GM23338 (cell line): ENCODE measurements at regions not wholly inside any gene's neighbourhood (a gene's known extent, or its start where the extent isn't known, plus 50 kb on each side); places are given as distances from the start of the nearest gene placed in this dataset.

ENCODE experiments used
- ATAC-seq: fragments of 200-7000 bp; cut with Tn5 transposase; 3 replicates; pipeline ENCODE4 v1.9.1; 2020
- DNase-seq: peaks from one replicate; pipeline ENCODE4 v3.0.0-alpha.2; 2015; ENCODE audit warnings: low spot score
- H2AFZ ChIP-seq: fragments of 200-600 bp; sonication (generic); 2 replicates; pipeline ENCODE4 v1.8.0; 2016; ENCODE audit warnings: antibody characterized with exemption, mild to moderate bottlenecking, moderate library complexity
- H3F3A ChIP-seq: fragments of 200-600 bp; sonication (generic); replicated peaks from 2 replicates; pipeline ENCODE4 v1.8.0; 2017; ENCODE audit warnings: antibody characterized with exemption, mixed run types, low read depth
- H3K27ac ChIP-seq: fragments of 200-600 bp; sonication (generic); 2 replicates; pipeline ENCODE4 v1.6.1; 2016; ENCODE audit warnings: low read depth
- H3K27me3 ChIP-seq: fragments of 200-600 bp; sonication (generic); 2 replicates; pipeline ENCODE4 v1.8.0; 2016; ENCODE audit warnings: mild to moderate bottlenecking, mixed run types, moderate library complexity; ENCODE audit not compliant: insufficient read depth
- H3K36me3 ChIP-seq: fragments of 200-600 bp; sonication (generic); 2 replicates; pipeline ENCODE4 v1.8.0; 2016; ENCODE audit warnings: mild to moderate bottlenecking; ENCODE audit not compliant: insufficient read depth
- H3K4me1 ChIP-seq: fragments of 200-600 bp; sonication (generic); 2 replicates; pipeline ENCODE4 v1.8.0; 2016; ENCODE audit warnings: mild to moderate bottlenecking, moderate library complexity; ENCODE audit not compliant: insufficient read depth
- H3K4me2 ChIP-seq: fragments of 200-600 bp; sonication (generic); 2 replicates; pipeline ENCODE4 v1.7.1; 2017; ENCODE audit warnings: mixed run types
- H3K4me3 ChIP-seq: fragments of 200-600 bp; sonication (generic); 2 replicates; pipeline ENCODE4 v1.6.1; 2016; ENCODE audit warnings: mixed run types
- H3K79me2 ChIP-seq: fragments of 200-600 bp; sonication (generic); replicated peaks from 2 replicates; pipeline ENCODE4 v1.8.0; 2017; ENCODE audit warnings: mild to moderate bottlenecking; ENCODE audit not compliant: insufficient read depth
- H3K9me2 ChIP-seq: fragments of 200-600 bp; sonication (generic); 2 replicates; pipeline ENCODE4 v1.8.0; 2017; ENCODE audit not compliant: insufficient read depth
- H4K20me1 ChIP-seq: fragments of 200-600 bp; sonication (generic); replicated peaks from 2 replicates; pipeline ENCODE4 v1.8.0; 2017; ENCODE audit warnings: mild to moderate bottlenecking; ENCODE audit not compliant: insufficient read depth
- H3K27ac Mint-ChIP-seq: 2 replicates; pipeline ENCODE4 v1.8.0; 2020; ENCODE audit warnings: inconsistent platforms, mild to moderate bottlenecking, moderate library complexity, mixed read lengths
- H3K27me3 Mint-ChIP-seq: 3 replicates; pipeline ENCODE4 v1.8.0; 2022; ENCODE audit warnings: low read depth, mild to moderate bottlenecking, moderate library complexity, mixed read lengths, inconsistent platforms; ENCODE audit not compliant: insufficient read depth, poor library complexity
- H3K36me3 Mint-ChIP-seq: 3 replicates; pipeline ENCODE4 v1.8.0; 2021; ENCODE audit warnings: low read depth, mild to moderate bottlenecking, inconsistent platforms, moderate library complexity, mixed read lengths
- H3K4me1 Mint-ChIP-seq: 3 replicates; pipeline ENCODE4 v1.8.0; 2020; ENCODE audit warnings: mild to moderate bottlenecking, inconsistent platforms, mixed read lengths
- H3K4me3 Mint-ChIP-seq: 3 replicates; pipeline ENCODE4 v1.8.0; 2021; ENCODE audit warnings: moderate library complexity, mild to moderate bottlenecking, inconsistent platforms, mixed read lengths
- H3K9me3 Mint-ChIP-seq: 3 replicates; pipeline ENCODE4 v1.8.0; 2020; ENCODE audit warnings: moderate library complexity, mild to moderate bottlenecking, inconsistent platforms, mixed read lengths
- CREB1 ChIP-seq: fragments of 250-450 bp; sonication (Bioruptor Pico); IDR thresholded peaks from 2 replicates; pipeline ENCODE4 v1.5.0; 2020; ENCODE audit warnings: low read depth, mild to moderate bottlenecking, moderate library complexity
- EZH2 ChIP-seq: fragments of 200-600 bp; sonication (generic); IDR thresholded peaks from one replicate; pipeline ENCODE4 v1.8.0; 2017; ENCODE audit warnings: antibody characterized with exemption, mild to moderate bottlenecking, low read depth; ENCODE audit not compliant: unreplicated experiment
- REST ChIP-seq: IDR thresholded peaks from one replicate; pipeline ENCODE4 v1.6.1; 2018; ENCODE audit warnings: antibody characterized with exemption; ENCODE audit not compliant: unreplicated experiment
- ZNF462 ChIP-seq: fragments of 250-450 bp; sonication (Bioruptor Pico); IDR thresholded peaks from 2 replicates; pipeline ENCODE4 v1.5.0; 2020; ENCODE audit warnings: mild to moderate bottlenecking, moderate library complexity

GRCh38 chr9:124149992-124150391 is 107.8 kb upstream of the NEK6 start:
- Histone ChIP-seq H3K4me2 (no peak overlapping the region), H3K36me3 (no peaks in the 10 kb centered on the region), H3F3A (no peaks in the 10 kb centered on the region), H2AFZ (no peak overlapping the region), H3K9me2 (no peaks in the 10 kb centered on the region), H3K27me3 (no peaks in the 10 kb centered on the region), H4K20me1 (0 out of 2 replicates have a peak, but pooled peaks cover 2% of the 10 kb centered on the region), H3K4me3 (no peak overlapping the region), H3K4me1 (no peaks in the 10 kb centered on the region), H3K27ac (no peak overlapping the region), H3K79me2 (no peaks in the 10 kb centered on the region)
- DNase-seq (peak; percentile 61), ATAC-seq (peak; percentile 73)
- Mint-ChIP-seq H3K27me3 (peaks cover 5% of the 10 kb centered on the region), H3K9me3 (no peaks in the 10 kb centered on the region), H3K4me1 (no peaks in the 10 kb centered on the region), H3K4me3 (no peak overlapping the region), H3K36me3 (no peaks in the 10 kb centered on the region), H3K27ac (no peak overlapping the region)
- TF ChIP-seq REST (peak; percentile 82), CREB1 (CRISPR knock-in tag) (no peak), EZH2 (no peak), ZNF462 (no peak)
